NCI-H1436 treated with DMSO at 0.1 percent for 48 hours (cell line): ENCODE measurements at regions not wholly inside any gene's neighbourhood (a gene's known extent, or its start where the extent isn't known, plus 50 kb on each side); places are given as distances from the start of the nearest gene placed in this dataset.

ENCODE experiments used
- DNase-seq: peaks from one replicate; lab custom pipeline; 2025; lab: John Stamatoyannopoulos, UW

- no peak for DNase-seq
Measured at GRCh38 chr11:119793335-119793984, 64.5 kb upstream of the NECTIN1 start.

GRCh38 chr11:119791701-119792151, 62.7 kb upstream of the NECTIN1 start:
- no peak for DNase-seq

GRCh38 chr11:119791047-119791446, 62.0 kb upstream of the NECTIN1 start:
- DNase-seq: no peak

GRCh38 chr11:119790476-119790875, 61.5 kb upstream of the NECTIN1 start:
- no peak for DNase-seq

GRCh38 chr11:119789766-119790407, 60.9 kb upstream of the NECTIN1 start:
- DNase-seq: no peak

- DNase-seq: no peak
Measured at GRCh38 chr11:119788911-119789560, 60.0 kb upstream of the NECTIN1 start.

GRCh38 chr11:119788096-119788883, 59.3 kb upstream of the NECTIN1 start:
- DNase-seq: no peak

GRCh38 chr11:119787074-119787461, 58.1 kb upstream of the NECTIN1 start:
- no peak for DNase-seq

GRCh38 chr11:119786431-119787073, 57.6 kb upstream of the NECTIN1 start:
- DNase-seq: no peak

- DNase-seq: no peak
Measured at GRCh38 chr11:119785131-119785530, 56.1 kb upstream of the NECTIN1 start.

GRCh38 chr11:119784421-119784820, 55.4 kb upstream of the NECTIN1 start:
- no peak for DNase-seq

GRCh38 chr11:119783466-119784400, 54.7 kb upstream of the NECTIN1 start:
- no peak for DNase-seq

GRCh38 chr11:119782739-119783072, 53.7 kb upstream of the NECTIN1 start:
- no peak for DNase-seq

GRCh38 chr11:119782006-119782738, 53.2 kb upstream of the NECTIN1 start:
- DNase-seq: no peak

GRCh38 chr11:119780222-119780953, 51.4 kb upstream of the NECTIN1 start:
- DNase-seq: no peak

- no peak for DNase-seq
Measured at GRCh38 chr11:119779195-119780071, 50.4 kb upstream of the NECTIN1 start.
